ENCODE measurements at regions not wholly inside any gene's neighbourhood (a gene's known extent, or its start where the extent isn't known, plus 50 kb on each side); places are given as distances from the start of the nearest gene placed in this dataset.

GRCh38 chr3:68676136-68676535 lies 256.2 kb downstream of the TAFA4 start:
- no peak for TF ChIP-seq POLR2A (IDR thresholded peaks at IDR 0.05)
- TF ChIP-seq CTCF (IDR thresholded peaks at IDR 0.05): no peak
- TF ChIP-seq EP300 (IDR thresholded peaks at IDR 0.05): no peak

All from tibial nerve (tissue), 4 donors.